Trophoblast cell (in vitro differentiated cells and primary cell): ENCODE measurements at regions not wholly inside any gene's neighbourhood (a gene's known extent, or its start where the extent isn't known, plus 50 kb on each side); places are given as distances from the start of the nearest gene placed in this dataset.

ENCODE experiments used
- DNase-seq, 2 donors: peaks; one replicate each; pipeline ENCODE4 v3.0.0-alpha.2; 2016
- H2AFZ ChIP-seq: 2 replicates; pipeline ENCODE4 v1.6.1; 2013; ENCODE audit warnings: low read length, moderate library complexity, mild to moderate bottlenecking; ENCODE audit not compliant: insufficient read depth, poor library complexity
- H2AK5ac ChIP-seq: 2 replicates; pipeline ENCODE4 v1.6.1; 2013; ENCODE audit warnings: mild to moderate bottlenecking, low read length
- H2BK120ac ChIP-seq: 2 replicates; pipeline ENCODE4 v1.6.1; 2013; ENCODE audit warnings: low read length, mild to moderate bottlenecking, moderate library complexity; ENCODE audit not compliant: insufficient read depth, poor library complexity
- H2BK12ac ChIP-seq: 2 replicates; pipeline ENCODE4 v1.6.1; 2013; ENCODE audit warnings: mild to moderate bottlenecking, low read length, moderate library complexity
- H2BK5ac ChIP-seq: 2 replicates; pipeline ENCODE4 v1.6.1; 2013; ENCODE audit warnings: low read length, low read depth, moderate library complexity, mild to moderate bottlenecking; ENCODE audit not compliant: poor library complexity
- H3K14ac ChIP-seq: 2 replicates; pipeline ENCODE4 v1.6.1; 2013; ENCODE audit warnings: mild to moderate bottlenecking, low read length
- H3K18ac ChIP-seq: 2 replicates; pipeline ENCODE4 v1.6.1; 2013; ENCODE audit warnings: mild to moderate bottlenecking, low read length
- H3K23ac ChIP-seq: 2 replicates; pipeline ENCODE4 v1.6.1; 2013; ENCODE audit warnings: low read length
- H3K27ac ChIP-seq: 2 replicates; pipeline ENCODE4 v1.5.1; 2013; ENCODE audit warnings: low read depth, mild to moderate bottlenecking, inconsistent platforms, low read length, moderate library complexity
- H3K27me3 ChIP-seq: 2 replicates; pipeline ENCODE4 v1.6.1; 2013; ENCODE audit warnings: inconsistent platforms, mild to moderate bottlenecking, low read length, moderate library complexity; ENCODE audit not compliant: insufficient read depth
- H3K36me3 ChIP-seq, 2 experiments: 1 replicate in 1 of 2; 2 replicates in 1 of 2; pipeline ENCODE4 v1.6.1; 2013; ENCODE audit warnings: low read length in 2 of 2, mild to moderate bottlenecking in 2 of 2, moderate library complexity in 1 of 2; ENCODE audit not compliant: insufficient read depth in 2 of 2, control insufficient read depth in 1 of 2
- H3K4ac ChIP-seq: 2 replicates; pipeline ENCODE4 v1.6.1; 2013; ENCODE audit warnings: low read depth, mild to moderate bottlenecking, low read length, moderate library complexity
- H3K4me1 ChIP-seq, 2 experiments: 1 replicate in 1 of 2; 2 replicates in 1 of 2; pipeline ENCODE4 v1.6.1; 2013; ENCODE audit warnings: low read length in 2 of 2, mild to moderate bottlenecking in 2 of 2, moderate library complexity in 1 of 2; ENCODE audit not compliant: insufficient read depth in 2 of 2, control insufficient read depth in 1 of 2
- H3K4me2 ChIP-seq: 2 replicates; pipeline ENCODE4 v1.6.1; 2013; ENCODE audit warnings: inconsistent platforms, mild to moderate bottlenecking, low read length, moderate library complexity
- H3K4me3 ChIP-seq: 2 replicates; pipeline ENCODE4 v1.5.1; 2013; ENCODE audit warnings: mild to moderate bottlenecking, low read depth, low read length, inconsistent platforms
- H3K79me1 ChIP-seq: one replicate; pipeline ENCODE4 v1.6.1; 2013; ENCODE audit warnings: low read length
- H3K79me2 ChIP-seq: 2 replicates; pipeline ENCODE4 v1.6.1; 2013; ENCODE audit warnings: low read length, mild to moderate bottlenecking; ENCODE audit not compliant: control insufficient read depth, insufficient read depth, poor library complexity
- H3K9ac ChIP-seq: 2 replicates; pipeline ENCODE4 v1.6.1; 2013; ENCODE audit warnings: mild to moderate bottlenecking, low read length
- H3K9me3 ChIP-seq: 2 replicates; pipeline ENCODE4 v1.6.1; 2013; ENCODE audit warnings: low read depth, mild to moderate bottlenecking, control low read depth, inconsistent platforms, low read length; ENCODE audit not compliant: insufficient read depth
- H4K12ac ChIP-seq: 2 replicates; pipeline ENCODE4 v1.6.1; 2013; ENCODE audit warnings: low read depth, mild to moderate bottlenecking, low read length, moderate library complexity
- H4K8ac ChIP-seq: 2 replicates; pipeline ENCODE4 v1.6.1; 2013; ENCODE audit warnings: low read depth, mild to moderate bottlenecking, low read length, moderate library complexity
- H4K91ac ChIP-seq: one replicate; pipeline ENCODE4 v1.6.1; 2013; ENCODE audit warnings: low read depth, mild to moderate bottlenecking, low read length, moderate library complexity
- WGBS: extraction: QIAGEN DNeasy Blood & Tissue Kit; methylation state at CpG from one replicate; pipeline ENCODE4 v1.1.7; 2013; ENCODE audit warnings: missing lambda C conversion rate; ENCODE audit not compliant: insufficient read length, insufficient coverage; ENCODE audit errors: extremely low coverage; 5-methylcytosine and 5-hydroxymethylcytosine counted together

DNA sequence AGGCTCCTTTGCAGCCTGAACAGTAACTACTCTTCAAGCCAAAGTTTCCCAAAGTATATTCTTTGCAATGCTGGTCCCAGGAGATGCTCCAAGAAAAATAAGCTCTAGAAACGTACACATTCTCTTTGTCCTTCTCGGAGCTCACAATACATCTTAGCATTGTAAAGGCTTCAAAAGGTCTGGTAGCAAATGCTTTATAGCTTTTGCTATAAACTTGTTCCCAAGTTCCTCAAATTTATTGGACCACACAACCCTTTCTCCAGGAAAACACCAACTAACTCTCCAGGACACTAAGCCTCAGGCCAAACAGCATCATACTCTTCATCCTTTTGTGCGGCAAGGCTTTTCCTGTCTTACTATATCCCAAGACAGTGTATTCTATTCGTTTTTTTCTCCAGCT lies 455.6 kb upstream of the PROK2 start:
- WGBS = no CpG with 5 or more reads among the region's 4 CpGs
- no peak overlapping the region for H3K27ac ChIP-seq

DNA sequence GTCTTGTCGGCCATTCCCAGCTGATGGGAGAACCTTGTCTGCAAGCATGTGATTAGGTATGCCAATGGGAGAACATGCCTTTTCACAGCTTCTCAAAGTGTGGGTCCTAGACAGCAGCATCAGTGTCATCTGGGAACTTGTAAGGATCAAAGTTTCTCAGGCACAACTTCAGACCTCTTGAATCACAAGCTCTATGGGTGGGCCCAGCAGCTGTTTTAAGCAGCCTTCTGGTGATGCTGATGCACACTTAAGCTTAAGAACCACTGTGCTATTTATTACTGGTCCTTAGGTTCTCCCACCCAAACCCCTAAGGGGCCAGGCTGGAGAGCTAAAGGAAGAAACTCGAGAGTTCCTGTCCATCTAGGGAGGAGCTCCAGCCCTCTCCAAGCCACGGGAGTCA lies 453.9 kb upstream of the PROK2 start:
- Histone ChIP-seq H2BK120ac (no peak overlapping the region), H4K12ac (no peak overlapping the region), H3K79me2 (no peaks in the 10 kb centered on the region), H3K4ac (no peak overlapping the region), H3K9ac (no peak overlapping the region), H2BK12ac (no peak overlapping the region), H2BK5ac (no peak overlapping the region), H3K36me3 (no peaks in the 10 kb centered on the region), H3K4me2 (no peak overlapping the region), H3K27ac (no peak overlapping the region), H3K23ac (no peak overlapping the region), H3K27me3 (no peaks in the 10 kb centered on the region), H3K79me1 (no peaks in the 10 kb centered on the region), H4K8ac (no peak overlapping the region), H2AFZ (no peak overlapping the region), H3K9me3 (peaks cover under 1% of the 10 kb centered on the region), H3K4me1 (peaks cover 0 to 7% of the 10 kb centered on the region in 2 experiments), H3K4me3 (no peak overlapping the region), H3K14ac (no peak overlapping the region), H3K18ac (no peak overlapping the region), H4K91ac (no peak overlapping the region), H2AK5ac (no peak overlapping the region)
- no CpG with 5 or more reads among the region's 3 CpGs for WGBS
- DNase-seq = no peak

More for the DNA sequence above, 455.6 kb upstream of the PROK2 start:
- Histone ChIP-seq H3K4me1 (peaks cover 0 to 7% of the 10 kb centered on the region in 2 experiments), H3K4me3 (no peak overlapping the region), H4K91ac (no peak overlapping the region), H3K14ac (no peak overlapping the region), H3K9me3 (no peaks in the 10 kb centered on the region), H2BK120ac (no peak overlapping the region), H3K4me2 (no peak overlapping the region), H3K18ac (no peak overlapping the region), H2BK5ac (no peak overlapping the region), H3K4ac (no peak overlapping the region), H3K23ac (no peak overlapping the region), H4K8ac (no peak overlapping the region), H2BK12ac (no peak overlapping the region), H2AK5ac (no peak overlapping the region), H4K12ac (no peak overlapping the region), H3K79me2 (no peaks in the 10 kb centered on the region), H3K79me1 (no peaks in the 10 kb centered on the region), H3K36me3 (no peaks in the 10 kb centered on the region), H2AFZ (no peak overlapping the region), H3K9ac (no peak overlapping the region), H3K27me3 (no peaks in the 10 kb centered on the region)
- no peak for DNase-seq

DNA sequence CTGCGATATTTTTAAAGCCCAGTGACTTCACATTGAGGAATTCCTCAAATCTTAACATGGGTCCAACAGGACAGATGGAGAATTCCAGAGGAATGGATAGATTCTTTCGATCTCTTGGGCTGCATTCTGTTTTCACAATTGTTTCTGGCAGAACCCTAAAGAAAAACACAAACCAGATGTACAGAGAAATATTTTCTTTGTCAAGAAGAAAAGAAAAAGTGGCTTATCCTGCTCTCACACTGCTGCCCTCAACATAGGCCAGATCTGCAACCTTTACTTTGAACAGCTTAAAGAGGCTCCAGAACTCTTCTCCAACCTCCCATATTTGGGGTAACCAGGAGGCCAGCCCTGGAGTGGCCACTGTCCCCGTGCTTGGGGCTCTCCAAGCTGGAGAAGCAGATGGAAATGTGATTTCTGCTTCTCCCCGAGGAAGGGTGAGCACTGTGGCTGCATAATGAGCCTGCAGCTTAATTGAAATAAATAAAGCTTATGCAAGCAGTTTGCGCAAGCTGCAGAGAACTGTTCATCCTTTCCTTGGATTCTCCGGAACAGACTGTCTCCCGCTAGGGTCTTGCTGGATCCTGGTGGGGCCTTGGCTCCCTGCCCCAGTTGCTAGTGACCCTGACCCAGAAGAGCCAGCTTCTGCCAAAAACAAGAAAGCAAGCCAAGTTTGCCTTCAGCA lies 453.2 kb upstream of the PROK2 start:
- Histone ChIP-seq H3K23ac (no peak overlapping the region), H2BK12ac (no peak overlapping the region), H3K9ac (no peak overlapping the region), H4K12ac (no peak overlapping the region), H3K27ac (no peak overlapping the region), H3K27me3 (no peaks in the 10 kb centered on the region), H3K4me2 (no peak overlapping the region), H2BK5ac (no peak overlapping the region), H3K4me1 (peaks cover 0 to 7% of the 10 kb centered on the region in 2 experiments), H4K8ac (no peak overlapping the region), H3K79me2 (no peaks in the 10 kb centered on the region), H2AFZ (no peak overlapping the region), H3K4me3 (no peak overlapping the region), H3K79me1 (no peaks in the 10 kb centered on the region), H3K9me3 (peaks cover 3% of the 10 kb centered on the region), H4K91ac (no peak overlapping the region), H3K18ac (no peak overlapping the region), H3K14ac (no peak overlapping the region), H3K4ac (no peak overlapping the region), H2BK120ac (no peak overlapping the region), H3K36me3 (no peaks in the 10 kb centered on the region), H2AK5ac (no peak overlapping the region)
- no CpG with 5 or more reads among the region's 7 CpGs for WGBS
- DNase-seq = no peak

DNA sequence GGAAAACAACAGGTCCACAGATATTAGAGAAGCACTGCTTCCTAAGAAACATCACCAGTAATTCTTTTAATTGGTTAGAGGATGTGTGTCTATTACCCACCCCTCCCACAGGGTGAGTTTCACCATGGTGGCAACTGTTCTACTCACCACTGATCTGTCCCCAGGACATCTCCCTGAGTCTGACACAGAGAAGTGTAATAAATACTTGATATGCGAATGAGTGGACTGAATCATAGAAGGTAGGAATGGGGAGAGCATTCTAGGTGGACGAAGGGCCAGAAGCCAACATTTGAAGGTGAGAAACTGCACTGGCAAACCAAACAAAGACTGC lies 452.7 kb upstream of the PROK2 start:
- Histone ChIP-seq H2AFZ (no peak overlapping the region), H2BK5ac (no peak overlapping the region), H3K4me3 (no peak overlapping the region), H3K79me1 (no peaks in the 10 kb centered on the region), H3K9me3 (peaks cover 3% of the 10 kb centered on the region), H4K8ac (no peak overlapping the region), H3K4ac (no peak overlapping the region), H4K91ac (no peak overlapping the region), H2BK12ac (no peak overlapping the region), H3K36me3 (no peaks in the 10 kb centered on the region), H4K12ac (no peak overlapping the region), H3K9ac (no peak overlapping the region), H3K79me2 (no peaks in the 10 kb centered on the region), H3K4me1 (peaks cover 0 to 7% of the 10 kb centered on the region in 2 experiments), H3K18ac (no peak overlapping the region), H3K4me2 (no peak overlapping the region), H3K27me3 (no peaks in the 10 kb centered on the region), H3K14ac (no peak overlapping the region), H3K27ac (no peak overlapping the region), H3K23ac (no peak overlapping the region), H2BK120ac (no peak overlapping the region), H2AK5ac (no peak overlapping the region)
- WGBS = no CpG with 5 or more reads among the region's 2 CpGs
- DNase-seq = no peak
